RWPE2 (cell line): ENCODE measurements at regions not wholly inside any gene's neighbourhood (a gene's known extent, or its start where the extent isn't known, plus 50 kb on each side); places are given as distances from the start of the nearest gene placed in this dataset.

Experiments used
- ATAC-seq: fragments of 200-7000 bp; cut with Tn5 transposase; 3 replicates; pipeline ENCODE4 v1.9.1; 2021; ENCODE audit warnings: low read depth
- DNase-seq: peaks from one replicate; pipeline ENCODE4 v3.0.0-alpha.2; 2020; ENCODE audit warnings: low spot score
- H3K27ac ChIP-seq: fragments of 450-650 bp; 2 replicates; pipeline ENCODE4 v1.5.1; 2017; ENCODE audit warnings: mild to moderate bottlenecking; ENCODE audit not compliant: poor library complexity, severe bottlenecking
- H3K27me3 ChIP-seq: fragments of 250-450 bp; sonication (Bioruptor Pico); 2 replicates; pipeline ENCODE4 v1.5.1; 2021; ENCODE audit warnings: mild to moderate bottlenecking, moderate library complexity; ENCODE audit not compliant: insufficient read depth, poor library complexity, severe bottlenecking
- H3K36me3 ChIP-seq: fragments of 250-450 bp; sonication (Bioruptor Pico); 2 replicates; pipeline ENCODE4 v1.5.1; 2020; ENCODE audit warnings: low read depth, mild to moderate bottlenecking, moderate library complexity
- H3K4me1 ChIP-seq: fragments of 250-450 bp; sonication (Bioruptor Pico); 2 replicates; pipeline ENCODE4 v1.5.1; 2021; ENCODE audit warnings: mild to moderate bottlenecking, moderate library complexity; ENCODE audit not compliant: insufficient read depth, poor library complexity, severe bottlenecking
- H3K4me3 ChIP-seq: fragments of 250-450 bp; sonication (Bioruptor Pico); 2 replicates; pipeline ENCODE4 v1.5.1; 2021; ENCODE audit warnings: mild to moderate bottlenecking, moderate library complexity; ENCODE audit not compliant: severe bottlenecking
- H3K9me3 ChIP-seq: fragments of 250-450 bp; sonication (Bioruptor Pico); 2 replicates; pipeline ENCODE4 v1.5.1; 2021; ENCODE audit warnings: mild to moderate bottlenecking, moderate library complexity; ENCODE audit not compliant: severe bottlenecking
- TF ChIP-seq, protein P1 (sequence below): fragments of 450-650 bp; IDR thresholded peaks from one replicate; pipeline ENCODE4 v1.5.1; 2017; ENCODE audit warnings: mild to moderate bottlenecking, moderate library complexity; ENCODE audit not compliant: poor library complexity, severe bottlenecking

DNA sequence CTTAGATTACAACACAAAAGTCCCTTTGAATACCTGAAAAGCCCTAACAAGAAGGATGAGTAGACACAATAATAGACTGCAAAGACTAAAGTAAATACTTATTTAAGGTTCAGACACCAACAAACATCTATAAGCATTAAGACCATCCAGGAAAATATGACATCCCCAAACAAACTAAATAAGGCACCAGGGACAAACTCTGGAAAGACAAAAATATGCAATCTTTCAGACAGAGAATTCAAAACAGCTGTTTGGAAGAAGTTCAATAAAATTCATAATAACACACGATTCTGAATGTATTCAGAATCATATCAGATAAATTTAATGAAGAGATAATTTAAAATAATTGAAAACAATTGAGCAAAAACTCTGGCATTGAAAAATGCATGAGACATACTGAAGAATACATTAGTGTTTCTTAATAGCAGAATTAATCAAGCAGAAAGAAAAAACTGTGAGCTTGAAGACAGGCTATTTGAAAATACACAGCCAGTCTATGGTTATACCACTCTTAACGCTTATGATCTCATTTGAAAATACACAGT, 1388.8 kb downstream of the DSC3 start:
- Histone ChIP-seq H3K27ac (no peak overlapping the region), H3K4me1 (no peaks in the 10 kb centered on the region), H3K36me3 (no peaks in the 10 kb centered on the region), H3K9me3 (no peaks in the 10 kb centered on the region), H3K27me3 (no peaks in the 10 kb centered on the region), H3K4me3 (no peak overlapping the region)
- no peak for ATAC-seq
- DNase-seq = no peak
- TF ChIP-seq, protein P1, sequence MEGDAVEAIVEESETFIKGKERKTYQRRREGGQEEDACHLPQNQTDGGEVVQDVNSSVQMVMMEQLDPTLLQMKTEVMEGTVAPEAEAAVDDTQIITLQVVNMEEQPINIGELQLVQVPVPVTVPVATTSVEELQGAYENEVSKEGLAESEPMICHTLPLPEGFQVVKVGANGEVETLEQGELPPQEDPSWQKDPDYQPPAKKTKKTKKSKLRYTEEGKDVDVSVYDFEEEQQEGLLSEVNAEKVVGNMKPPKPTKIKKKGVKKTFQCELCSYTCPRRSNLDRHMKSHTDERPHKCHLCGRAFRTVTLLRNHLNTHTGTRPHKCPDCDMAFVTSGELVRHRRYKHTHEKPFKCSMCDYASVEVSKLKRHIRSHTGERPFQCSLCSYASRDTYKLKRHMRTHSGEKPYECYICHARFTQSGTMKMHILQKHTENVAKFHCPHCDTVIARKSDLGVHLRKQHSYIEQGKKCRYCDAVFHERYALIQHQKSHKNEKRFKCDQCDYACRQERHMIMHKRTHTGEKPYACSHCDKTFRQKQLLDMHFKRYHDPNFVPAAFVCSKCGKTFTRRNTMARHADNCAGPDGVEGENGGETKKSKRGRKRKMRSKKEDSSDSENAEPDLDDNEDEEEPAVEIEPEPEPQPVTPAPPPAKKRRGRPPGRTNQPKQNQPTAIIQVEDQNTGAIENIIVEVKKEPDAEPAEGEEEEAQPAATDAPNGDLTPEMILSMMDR = no peak

DNA sequence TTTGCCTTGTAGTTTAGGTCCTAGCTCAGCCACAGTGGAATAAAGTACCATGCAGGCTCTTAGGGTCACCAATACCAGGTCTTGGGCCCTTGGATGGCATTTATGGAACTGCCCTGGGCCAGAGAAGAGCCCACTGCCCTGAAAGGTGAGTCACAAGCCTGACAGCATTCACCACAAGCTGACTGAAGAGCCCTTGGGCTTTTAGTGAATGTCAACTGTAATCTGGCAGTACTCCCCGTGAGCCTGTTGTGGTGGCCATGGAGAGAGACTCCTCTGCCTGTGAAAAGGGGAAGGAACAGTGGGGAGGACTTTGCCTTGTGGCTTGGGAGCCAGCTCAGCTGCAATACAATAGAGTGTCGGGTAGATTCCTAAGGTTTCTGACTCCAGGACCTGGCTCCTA, 1389.7 kb downstream of the DSC3 start:
- Histone ChIP-seq H3K27me3 (no peaks in the 10 kb centered on the region), H3K9me3 (no peaks in the 10 kb centered on the region), H3K4me1 (no peaks in the 10 kb centered on the region), H3K4me3 (no peak overlapping the region), H3K36me3 (no peaks in the 10 kb centered on the region), H3K27ac (no peak overlapping the region)
- TF ChIP-seq, protein P1 = no peak
- no peak for DNase-seq
- ATAC-seq = no peak

DNA sequence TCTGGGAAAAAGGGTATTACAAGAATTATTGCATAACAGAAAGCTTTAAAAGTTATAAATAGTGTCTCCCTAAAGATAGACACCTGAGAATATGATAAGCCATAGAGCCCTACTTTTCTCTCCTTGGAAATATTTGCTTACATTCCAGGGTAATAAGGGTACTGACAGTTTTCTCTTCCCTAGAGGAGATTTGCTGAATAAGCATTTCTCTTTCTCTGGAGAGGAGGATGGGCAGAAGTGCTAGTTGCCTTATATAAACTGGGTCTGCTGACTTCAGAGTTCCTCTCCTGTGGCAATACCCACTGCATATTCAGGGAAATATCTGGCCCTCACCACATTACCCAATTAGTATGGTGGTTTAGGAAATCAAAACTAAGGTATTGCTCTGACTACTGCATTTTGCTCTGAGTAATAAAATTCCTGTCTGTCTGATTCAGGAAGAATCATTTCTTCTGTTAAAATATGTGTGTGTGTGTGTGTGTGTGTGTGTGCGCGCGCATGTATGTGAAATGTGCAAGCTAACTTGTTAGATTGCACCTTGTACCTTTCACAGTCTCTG, 1391.3 kb downstream of the DSC3 start:
- ATAC-seq (peak; percentile 69), DNase-seq (no peak)
- TF ChIP-seq, protein P1 = no peak
- Histone ChIP-seq H3K27me3 (no peaks in the 10 kb centered on the region), H3K36me3 (no peaks in the 10 kb centered on the region), H3K9me3 (no peaks in the 10 kb centered on the region), H3K4me3 (no peak overlapping the region), H3K4me1 (no peaks in the 10 kb centered on the region), H3K27ac (no peak overlapping the region)

DNA sequence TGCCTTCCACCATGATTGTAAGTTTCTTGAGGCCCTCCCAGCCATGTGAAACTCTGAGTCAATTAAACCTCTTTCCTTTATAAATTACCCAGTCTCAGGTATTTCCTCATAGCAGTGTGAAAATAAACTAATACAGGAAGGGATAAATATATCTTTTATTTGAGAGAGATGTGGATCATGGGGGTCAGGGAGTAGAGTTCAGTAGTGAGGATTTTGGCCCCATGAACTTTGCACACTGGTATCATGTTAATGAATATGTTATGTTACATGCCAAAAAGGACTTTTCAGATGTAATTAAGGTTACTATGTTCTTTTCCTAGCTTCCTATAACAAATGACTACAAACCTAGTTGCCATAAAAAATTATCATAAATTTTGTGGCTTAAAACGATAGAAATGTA, 1393.7 kb downstream of the DSC3 start:
- TF ChIP-seq, protein P1 = no peak
- DNase-seq (no peak), ATAC-seq (no peak)
- no peaks in the 10 kb centered on the region for H3K4me1 ChIP-seq
- H3K27me3 ChIP-seq = no peaks in the 10 kb centered on the region
- no peak overlapping the region for H3K27ac ChIP-seq
- H3K36me3 ChIP-seq = no peaks in the 10 kb centered on the region
- H3K9me3 ChIP-seq = no peaks in the 10 kb centered on the region
- no peak overlapping the region for H3K4me3 ChIP-seq

DNA sequence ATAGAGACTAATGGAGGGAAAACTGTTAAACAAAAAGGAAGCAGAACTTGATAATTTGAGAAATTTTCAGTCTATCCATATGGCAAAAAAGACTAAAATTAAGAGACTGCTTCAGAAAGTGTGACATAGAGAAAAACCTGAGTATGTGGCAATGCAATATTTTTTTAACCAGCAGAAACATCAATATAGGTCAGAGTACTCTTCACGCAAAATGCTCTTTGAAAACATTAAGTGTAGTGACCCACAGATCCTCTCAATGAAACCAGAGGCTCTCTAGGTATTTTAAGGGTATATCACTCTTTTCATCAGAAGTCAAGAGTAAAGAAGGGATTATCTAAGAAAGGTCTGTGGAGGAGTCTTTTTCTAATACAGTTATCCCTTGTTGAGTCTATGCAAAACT, 1394.8 kb downstream of the DSC3 start:
- Histone ChIP-seq H3K4me1 (no peaks in the 10 kb centered on the region), H3K9me3 (no peaks in the 10 kb centered on the region), H3K27ac (no peak overlapping the region), H3K27me3 (no peaks in the 10 kb centered on the region), H3K36me3 (no peaks in the 10 kb centered on the region), H3K4me3 (no peak overlapping the region)
- DNase-seq (no peak), ATAC-seq (no peak)
- TF ChIP-seq, protein P1 = no peak
